ENCODE measurements at regions not wholly inside any gene's neighbourhood (a gene's known extent, or its start where the extent isn't known, plus 50 kb on each side); places are given as distances from the start of the nearest gene placed in this dataset.
"Not testable (repeated sequence)": the region's sequence is repeated elsewhere in the genome, so short reads cannot be mapped to it uniquely, and the experiment has no call there.

GRCh38 chr10:3253974-3254373 lies 81.4 kb upstream of the PITRM1 start:
- not testable (repeated sequence) for FAIRE-seq

DNA sequence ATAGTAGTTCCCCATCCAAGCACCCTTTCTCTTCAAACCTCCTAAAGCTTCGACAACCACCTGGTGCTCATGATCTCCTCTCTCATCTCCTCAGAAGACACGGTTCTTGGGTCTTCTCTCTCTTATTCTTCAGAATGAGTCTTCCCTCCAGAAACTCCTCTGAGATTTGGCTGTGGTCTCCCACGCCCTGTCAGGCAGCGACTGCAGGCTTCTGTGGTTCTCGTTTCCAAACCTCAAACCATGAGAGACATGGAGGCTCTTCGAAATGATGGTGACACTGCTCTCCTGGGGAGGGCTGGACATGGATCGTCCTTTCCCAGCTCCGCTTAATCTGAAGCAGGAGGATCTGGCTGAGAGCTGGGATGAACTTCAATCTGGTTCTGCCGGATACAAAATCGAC lies 78.6 kb upstream of the PITRM1 start:
- no peak for FAIRE-seq

- no peak for FAIRE-seq
Measured at GRCh38 chr10:3249307-3249889, 76.8 kb upstream of the PITRM1 start.

- FAIRE-seq = no peak
Measured at GRCh38 chr10:3248526-3249306, 76.1 kb upstream of the PITRM1 start.

- FAIRE-seq = no peak
Measured at GRCh38 chr10:3245395-3245794, 72.8 kb upstream of the PITRM1 start.

- no peak for FAIRE-seq
Measured at GRCh38 chr10:3241967-3242650, 69.5 kb upstream of the PITRM1 start.

GRCh38 chr10:3241274-3241921 lies 68.8 kb upstream of the PITRM1 start:
- no peak for FAIRE-seq

DNA sequence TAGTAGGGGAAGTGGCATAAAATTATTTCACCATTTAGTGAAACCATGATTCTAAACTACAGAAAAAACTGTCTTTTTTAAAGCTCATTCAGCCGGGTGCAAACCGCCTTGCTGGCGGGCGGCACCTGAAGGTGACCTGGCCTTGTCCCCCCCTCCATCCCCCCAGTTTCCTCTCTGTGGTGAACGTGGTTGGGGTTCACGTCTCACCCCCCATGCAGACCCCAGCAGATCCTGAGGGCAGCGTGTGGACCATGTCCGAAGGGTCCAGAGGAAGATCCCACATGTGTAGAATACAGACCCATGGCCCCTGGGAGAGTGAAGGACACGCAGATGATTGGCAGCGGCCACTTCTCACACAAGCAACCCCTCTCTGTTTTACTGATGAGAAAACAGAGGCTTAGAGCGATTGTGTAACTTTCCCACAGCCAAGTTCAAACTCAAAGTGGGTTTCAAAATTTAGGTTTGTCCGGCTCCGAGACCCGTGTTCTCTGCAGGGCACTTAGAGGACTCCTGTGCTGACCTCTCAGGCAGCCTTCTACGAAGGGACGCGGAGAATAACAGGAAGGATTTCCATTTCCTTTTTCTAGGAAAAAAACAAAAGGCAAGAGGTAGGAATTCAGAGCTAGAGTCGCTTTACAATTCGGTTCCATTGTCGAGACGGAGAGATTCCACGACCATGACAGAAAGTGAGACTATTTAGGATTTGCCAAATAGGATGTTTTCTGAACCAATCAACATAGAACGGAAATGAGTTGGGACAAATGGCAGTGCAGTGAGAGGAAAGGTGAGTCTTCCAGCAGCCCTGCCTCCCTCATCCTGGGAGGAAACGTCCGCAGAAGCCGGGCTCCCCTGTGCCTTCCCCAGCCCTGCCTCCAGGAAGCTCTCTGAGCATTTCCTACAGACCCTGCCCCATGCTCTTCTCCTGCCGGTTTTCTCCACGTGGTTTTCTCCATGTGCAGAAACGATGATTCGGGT lies 67.6 kb upstream of the PITRM1 start:
- no peak for FAIRE-seq

GRCh38 chr10:3239066-3239919 lies 66.7 kb upstream of the PITRM1 start:
- no peak for FAIRE-seq

GRCh38 chr10:3238115-3238871 lies 65.7 kb upstream of the PITRM1 start:
- no peak for FAIRE-seq

- no peak for FAIRE-seq
Measured at GRCh38 chr10:3237530-3237929, 64.9 kb upstream of the PITRM1 start.

GRCh38 chr10:3236644-3237404 lies 64.2 kb upstream of the PITRM1 start:
- no peak for FAIRE-seq

GRCh38 chr10:3235996-3236510 lies 63.5 kb upstream of the PITRM1 start:
- no peak for FAIRE-seq

DNA sequence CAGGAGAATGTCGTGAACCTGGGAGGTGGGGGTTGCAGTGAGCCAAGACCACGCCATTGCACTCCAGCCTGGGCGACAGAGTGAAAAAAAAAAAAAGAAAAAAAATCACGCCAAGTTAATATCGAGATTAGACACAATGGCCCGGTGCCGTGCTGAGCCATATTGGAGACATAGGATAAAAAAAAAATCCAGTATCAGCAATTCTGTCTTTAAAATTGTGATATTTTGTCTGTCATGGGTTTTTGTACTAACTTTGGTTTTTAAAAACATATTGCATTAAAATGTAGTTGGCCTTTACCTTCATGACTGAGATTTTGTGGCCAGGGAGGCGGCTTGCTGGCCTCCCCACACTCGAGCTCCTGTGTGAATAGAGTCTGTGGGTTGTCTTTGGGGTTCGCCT lies 62.8 kb upstream of the PITRM1 start:
- no peak for FAIRE-seq

GRCh38 chr10:3233486-3233990 lies 61.0 kb upstream of the PITRM1 start:
- FAIRE-seq = no peak

DNA sequence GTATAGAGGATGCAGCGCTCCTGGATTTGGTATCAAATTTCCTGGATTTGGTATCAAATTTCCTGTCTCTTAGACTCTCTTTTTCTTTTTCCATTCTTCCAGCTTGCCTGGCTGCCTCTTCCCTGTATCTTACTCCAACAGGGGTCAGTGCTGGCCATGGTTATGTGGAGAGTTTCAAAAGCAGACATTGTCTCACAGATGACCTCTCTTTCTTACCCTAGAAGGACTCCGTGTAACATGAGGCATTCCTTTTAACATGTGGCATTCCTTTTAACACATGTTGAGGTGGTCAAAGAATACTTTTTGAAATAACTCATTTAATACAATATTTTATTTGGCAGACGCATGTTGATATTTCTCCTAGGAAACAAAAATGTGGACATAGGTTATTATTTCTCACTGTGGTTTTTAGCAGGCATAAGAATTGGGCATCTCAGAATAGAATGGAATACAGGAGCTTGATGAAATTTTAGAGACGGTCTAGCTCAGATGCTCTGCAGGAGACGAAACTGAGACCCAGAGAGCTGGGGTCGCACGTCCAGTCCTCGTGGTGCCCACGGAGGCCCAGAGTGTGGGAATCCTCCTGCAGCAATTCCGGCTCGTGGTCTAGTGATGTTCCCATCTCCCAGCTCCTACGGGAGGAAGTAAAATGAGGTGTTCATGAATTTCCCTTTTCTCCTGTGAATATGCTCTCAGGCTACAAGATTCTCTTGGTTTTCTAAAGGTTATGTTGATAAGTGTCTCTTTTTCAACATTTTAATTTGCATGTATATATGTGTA lies 59.6 kb upstream of the PITRM1 start:
- no peak for FAIRE-seq

- FAIRE-seq = no peak
Measured at GRCh38 chr10:3229815-3230214, 57.2 kb upstream of the PITRM1 start.

DNA sequence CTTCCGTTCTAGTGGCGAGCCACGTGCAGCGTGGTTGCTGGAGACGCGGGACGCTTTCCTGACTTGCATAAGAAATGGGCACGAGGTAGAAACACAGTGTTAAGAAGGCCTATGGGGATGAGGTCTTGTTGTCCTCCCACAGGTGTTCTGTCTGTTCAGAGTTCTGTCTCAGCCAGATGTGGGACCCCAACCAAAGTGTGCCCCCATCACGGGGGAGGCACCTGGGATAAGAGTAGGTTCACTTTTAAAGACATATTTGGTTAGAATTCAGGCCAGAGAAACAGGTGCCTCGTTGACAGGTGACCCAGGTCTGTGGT lies 56.0 kb upstream of the PITRM1 start:
- no peak for FAIRE-seq

Measured in TTC549 (cell line).